ENCODE measurements at regions not wholly inside any gene's neighbourhood (a gene's known extent, or its start where the extent isn't known, plus 50 kb on each side); places are given as distances from the start of the nearest gene placed in this dataset.
A peak's percentile ranks its signal among the peaks of the same experiment; 100 is the strongest.

DNA sequence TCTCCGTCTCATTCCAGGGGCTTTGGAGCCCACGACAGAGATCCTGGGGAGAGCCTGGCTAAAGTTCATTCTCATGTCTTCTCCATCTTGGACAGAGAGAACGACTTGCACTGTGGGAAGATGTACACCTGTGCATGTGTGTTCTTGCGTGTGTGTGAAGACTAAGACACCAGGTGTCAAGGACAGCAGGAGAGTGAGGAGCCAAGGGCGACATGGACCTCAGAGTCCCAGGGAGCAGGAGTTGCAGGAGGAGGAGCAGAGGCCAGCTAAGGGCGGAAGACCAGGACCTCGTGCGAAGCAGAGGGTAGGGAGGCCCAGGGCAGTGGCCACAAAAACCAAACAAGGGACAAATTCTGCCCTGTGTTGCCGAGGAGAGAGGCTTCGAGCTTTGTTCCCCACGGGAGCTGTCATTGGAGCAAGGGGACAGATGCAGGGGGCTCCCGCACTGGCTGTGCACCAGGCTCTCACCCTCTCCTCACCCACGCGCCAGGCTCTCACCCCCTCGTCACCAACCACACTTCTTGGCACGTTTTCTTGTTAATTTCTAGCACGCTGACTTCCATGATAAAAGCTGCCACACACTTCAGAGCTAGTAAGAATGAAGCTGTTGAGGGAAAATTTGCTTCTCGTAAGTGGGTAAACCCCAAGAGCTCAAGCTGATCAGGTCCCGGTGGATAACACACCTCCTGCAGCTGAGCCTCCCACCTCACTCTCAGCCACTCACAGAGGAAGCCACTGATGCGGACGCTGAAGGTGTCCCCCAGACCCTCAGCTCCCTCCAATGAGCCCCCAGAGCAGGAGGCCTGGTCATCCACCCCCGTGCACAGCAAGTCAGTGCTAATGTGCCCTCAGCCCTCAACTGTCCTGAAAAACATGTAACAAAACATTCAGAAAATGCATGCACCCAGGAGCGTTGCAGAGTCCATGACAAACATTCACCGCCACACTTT, 62.6 kb downstream of the DLL1 start:
- no peak for TF ChIP-seq CTCF (conservative IDR thresholded peaks at IDR 0.05; ENCODE audit: low read depth, low read length)
- no peak overlapping the region for H3K4me3 ChIP-seq (ENCODE audit: low read depth, low read length)
- no peak for DNase-seq (ENCODE audit: low read depth)

GRCh38 chr6:170227521-170227983, 63.3 kb downstream of the DLL1 start:
- no peak for DNase-seq (ENCODE audit: low read depth)
- TF ChIP-seq CTCF (conservative IDR thresholded peaks at IDR 0.05; ENCODE audit: low read depth, low read length), result no peak
- no peak overlapping the region for H3K4me3 ChIP-seq (ENCODE audit: low read depth, low read length)

DNA sequence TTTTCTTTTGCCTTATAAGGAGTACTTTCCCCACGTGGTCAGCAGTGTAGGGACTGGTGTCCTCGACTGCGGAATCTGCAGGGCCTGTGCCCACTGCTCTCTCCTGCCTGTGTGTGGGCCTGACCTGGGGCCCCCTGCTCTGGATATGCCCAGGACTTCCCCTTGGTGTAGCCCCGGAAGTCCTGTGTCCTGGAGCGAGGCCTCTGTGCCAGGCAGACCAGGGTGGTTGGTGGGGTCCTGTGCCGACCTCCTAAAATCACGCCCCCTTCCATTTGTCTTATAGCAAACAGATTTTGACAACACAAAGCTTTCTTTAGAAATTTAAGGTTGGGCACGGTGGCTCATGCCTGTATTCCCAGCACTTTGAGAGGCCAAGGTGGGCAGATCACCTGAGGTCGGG, 64.2 kb downstream of the DLL1 start:
- no peak for TF ChIP-seq CTCF (conservative IDR thresholded peaks at IDR 0.05; ENCODE audit: low read depth, low read length)
- H3K4me3 ChIP-seq (ENCODE audit: low read depth, low read length), result no peak overlapping the region
- DNase-seq (ENCODE audit: low read depth), result no peak

GRCh38 chr6:170225852-170226417, 64.9 kb downstream of the DLL1 start:
- TF ChIP-seq CTCF (conservative IDR thresholded peaks at IDR 0.05; ENCODE audit: low read depth, low read length), result no peak
- H3K4me3 ChIP-seq (ENCODE audit: low read depth, low read length), result no peak overlapping the region
- DNase-seq (ENCODE audit: low read depth), result no peak

DNA sequence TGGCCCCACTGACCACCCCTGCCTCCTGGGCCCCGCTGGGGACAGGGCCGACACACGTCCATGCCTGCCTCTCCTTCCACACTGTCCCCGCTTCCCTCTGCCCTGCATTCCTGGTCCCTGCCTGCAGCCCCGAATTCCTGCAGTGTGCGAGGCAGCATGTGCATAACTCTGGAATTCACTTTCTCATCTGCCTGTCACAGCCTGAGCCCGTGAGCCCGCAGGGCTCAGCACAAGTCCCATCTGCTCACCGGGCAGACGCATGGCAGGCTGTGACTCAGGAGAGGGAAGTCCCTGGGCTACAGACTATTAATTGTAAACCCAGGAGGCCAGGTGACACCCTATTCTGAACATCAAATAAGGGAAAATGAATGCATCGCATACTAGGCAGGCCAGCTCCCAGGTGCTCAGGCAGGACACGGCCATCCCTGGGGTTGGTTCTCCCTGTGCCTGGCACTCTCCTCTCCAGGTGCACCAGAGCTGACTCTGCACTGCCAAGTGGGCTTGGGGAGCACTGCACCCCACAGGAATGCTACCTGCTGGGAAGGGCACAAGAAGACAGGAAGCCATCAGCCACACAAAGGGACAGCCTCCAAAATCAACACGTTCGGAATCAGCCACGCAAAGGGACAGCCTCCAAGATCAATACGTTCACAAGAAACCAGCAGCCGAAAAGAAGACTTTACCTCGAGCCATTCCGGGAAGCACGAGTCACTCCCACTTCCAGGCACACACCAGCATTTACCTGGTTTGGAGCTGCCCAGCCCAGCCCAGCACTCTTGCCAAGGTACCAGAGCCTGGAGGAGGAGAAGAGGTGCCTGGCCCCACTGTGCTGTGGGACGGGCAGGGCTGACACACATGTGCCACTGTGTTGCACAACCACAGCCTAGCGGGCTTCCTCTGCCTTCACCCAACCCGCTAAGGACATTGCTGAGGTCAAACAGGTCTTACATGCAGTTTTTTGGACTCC, 65.9 kb downstream of the DLL1 start:
- TF ChIP-seq CTCF (conservative IDR thresholded peaks at IDR 0.05; ENCODE audit: low read depth, low read length), result no peak
- DNase-seq (ENCODE audit: low read depth), result peak; percentile 10
- H3K4me3 ChIP-seq (ENCODE audit: low read depth, low read length), result no peak overlapping the region

DNA sequence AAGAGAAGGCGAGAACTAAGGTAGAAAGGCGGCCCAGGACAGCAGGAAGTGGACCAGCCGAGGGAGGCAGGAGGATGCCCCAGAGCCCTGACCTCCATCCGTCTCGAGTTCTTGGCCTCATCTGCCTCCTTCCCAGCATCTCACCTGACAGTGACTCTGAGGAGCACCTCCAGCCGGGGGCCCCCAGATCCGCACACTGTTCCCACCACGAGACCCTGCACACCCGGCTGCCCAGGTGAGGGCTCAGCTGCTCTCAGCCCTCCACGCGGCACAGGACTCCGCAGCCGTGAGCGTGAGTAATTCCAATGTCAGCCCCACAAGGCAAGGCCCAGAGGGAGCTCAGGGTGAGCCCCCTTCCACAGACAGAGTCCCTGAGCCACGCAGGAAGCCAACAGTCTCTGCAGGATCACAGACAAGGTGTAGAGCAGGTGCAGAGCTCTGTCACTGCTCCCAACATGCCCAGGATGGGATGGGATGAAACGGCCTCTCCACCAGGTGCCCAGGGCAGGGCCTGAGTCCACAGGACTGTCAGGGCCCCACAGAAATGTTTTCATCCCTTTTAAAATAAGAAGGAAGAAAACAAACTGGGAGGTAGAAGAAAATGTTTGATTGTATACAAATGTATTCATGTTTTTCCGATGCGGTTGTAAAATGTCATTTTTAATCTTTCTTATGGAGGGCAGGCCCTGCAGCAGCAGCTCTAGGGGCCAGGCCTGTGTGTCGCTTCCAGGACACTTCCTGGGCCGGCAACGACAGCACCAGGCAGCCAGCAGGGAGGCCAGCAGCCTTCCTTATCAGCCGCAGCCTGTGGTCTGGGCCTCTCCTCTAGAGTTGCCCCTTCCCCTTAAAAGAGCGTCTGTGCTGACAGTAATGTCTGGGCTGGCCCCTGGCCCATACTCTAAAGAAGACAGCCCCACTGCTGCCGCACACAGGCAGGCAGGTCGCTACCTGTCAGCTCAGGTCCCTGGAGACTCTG, 66.9 kb downstream of the DLL1 start:
- DNase-seq (ENCODE audit: low read depth), result no peak
- H3K4me3 ChIP-seq (ENCODE audit: low read depth, low read length), result no peak overlapping the region
- no peak for TF ChIP-seq CTCF (conservative IDR thresholded peaks at IDR 0.05; ENCODE audit: low read depth, low read length)
